DOHH2 (cell line): ENCODE measurements at regions not wholly inside any gene's neighbourhood (a gene's known extent, or its start where the extent isn't known, plus 50 kb on each side); places are given as distances from the start of the nearest gene placed in this dataset.

Experiments used
- H3F3A ChIP-seq: fragments of 200-600 bp; sonication (generic), shearing (Covaris generic); 2 replicates; pipeline ENCODE4 v1.6.0; 2016; ENCODE audit warnings: antibody characterized with exemption, mild to moderate bottlenecking; ENCODE audit not compliant: control insufficient read depth, insufficient read depth
- H3K27ac ChIP-seq: fragments of 200-600 bp; sonication (generic); 2 replicates; pipeline ENCODE4 v1.5.1; 2014; ENCODE audit warnings: low read depth, mild to moderate bottlenecking, low read length, moderate library complexity
- H3K27me3 ChIP-seq: fragments of 200-600 bp; sonication (generic); 2 replicates; pipeline ENCODE4 v1.6.1; 2014; ENCODE audit warnings: mild to moderate bottlenecking, low read length, mixed read lengths; ENCODE audit not compliant: control insufficient read depth
- H3K36me3 ChIP-seq: fragments of 200-600 bp; sonication (generic); 2 replicates; pipeline ENCODE4 v1.6.1; 2014; ENCODE audit warnings: mild to moderate bottlenecking, low read length, moderate library complexity, mixed read lengths; ENCODE audit not compliant: control insufficient read depth
- H3K4me1 ChIP-seq: fragments of 200-600 bp; sonication (generic); 2 replicates; pipeline ENCODE4 v1.6.1; 2014; ENCODE audit warnings: mild to moderate bottlenecking, low read length, mixed read lengths; ENCODE audit not compliant: control insufficient read depth
- H3K4me2 ChIP-seq: fragments of 200-600 bp; sonication (generic); 2 replicates; pipeline ENCODE4 v1.6.0; 2014; ENCODE audit warnings: mild to moderate bottlenecking, low read length, moderate library complexity
- H3K4me3 ChIP-seq: fragments of 200-600 bp; sonication (generic); 2 replicates; pipeline ENCODE4 v1.5.1; 2014; ENCODE audit warnings: mild to moderate bottlenecking, low read length, mixed read lengths
- H3K79me2 ChIP-seq: fragments of 200-600 bp; sonication (generic); 2 replicates; pipeline ENCODE4 v1.6.1; 2014; ENCODE audit warnings: mild to moderate bottlenecking, low read length, mixed read lengths; ENCODE audit not compliant: control insufficient read depth
- H3K9me2 ChIP-seq: fragments of 200-600 bp; sonication (generic); replicated peaks from 2 replicates; pipeline ENCODE4 v1.6.1; 2014; ENCODE audit warnings: mild to moderate bottlenecking, low read length, mixed read lengths; ENCODE audit not compliant: control insufficient read depth
- H3K9me3 ChIP-seq: fragments of 200-600 bp; sonication (generic); 2 replicates; pipeline ENCODE4 v1.6.1; 2014; ENCODE audit warnings: antibody characterized with exemption, low read length, mixed read lengths; ENCODE audit not compliant: control insufficient read depth, insufficient read depth
- H4K20me1 ChIP-seq: fragments of 200-600 bp; sonication (generic); 2 replicates; pipeline ENCODE4 v1.6.0; 2014; ENCODE audit warnings: low read depth, mild to moderate bottlenecking, antibody characterized with exemption, low read length, moderate library complexity; ENCODE audit not compliant: control insufficient read depth, insufficient read depth
- EZH2phosphoT487 ChIP-seq: fragments of 200-600 bp; sonication (generic); IDR thresholded peaks from 2 replicates; pipeline ENCODE4 v1.6.1; 2017; ENCODE audit warnings: borderline replicate concordance, mild to moderate bottlenecking, antibody characterized with exemption, low read length, moderate library complexity, mixed read lengths
- TF ChIP-seq, protein P1 (sequence below): fragments of 200-600 bp; sonication (generic); IDR thresholded peaks from one replicate; pipeline ENCODE4 v1.5.1; 2014; ENCODE audit warnings: antibody characterized with exemption, mild to moderate bottlenecking, low read depth, low read length; ENCODE audit not compliant: poor library complexity, severe bottlenecking

GRCh38 chr7:107233-107632 is 85.1 kb upstream of the FAM20C start:
- Histone ChIP-seq H3F3A (no peaks in the 10 kb centered on the region), H3K27ac (no peak overlapping the region), H3K9me3 (peaks cover 6% of the 10 kb centered on the region; the same call in 1 of the 2 replicates), H3K4me3 (no peak overlapping the region), H3K36me3 (no peaks in the 10 kb centered on the region), H3K4me2 (no peak overlapping the region), H4K20me1 (no peaks in the 10 kb centered on the region), H3K4me1 (no peaks in the 10 kb centered on the region), H3K9me2 (no peaks in the 10 kb centered on the region), H3K27me3 (no peaks in the 10 kb centered on the region), H3K79me2 (no peaks in the 10 kb centered on the region)
- no peak for TF ChIP-seq EZH2phosphoT487
- TF ChIP-seq, protein P1, sequence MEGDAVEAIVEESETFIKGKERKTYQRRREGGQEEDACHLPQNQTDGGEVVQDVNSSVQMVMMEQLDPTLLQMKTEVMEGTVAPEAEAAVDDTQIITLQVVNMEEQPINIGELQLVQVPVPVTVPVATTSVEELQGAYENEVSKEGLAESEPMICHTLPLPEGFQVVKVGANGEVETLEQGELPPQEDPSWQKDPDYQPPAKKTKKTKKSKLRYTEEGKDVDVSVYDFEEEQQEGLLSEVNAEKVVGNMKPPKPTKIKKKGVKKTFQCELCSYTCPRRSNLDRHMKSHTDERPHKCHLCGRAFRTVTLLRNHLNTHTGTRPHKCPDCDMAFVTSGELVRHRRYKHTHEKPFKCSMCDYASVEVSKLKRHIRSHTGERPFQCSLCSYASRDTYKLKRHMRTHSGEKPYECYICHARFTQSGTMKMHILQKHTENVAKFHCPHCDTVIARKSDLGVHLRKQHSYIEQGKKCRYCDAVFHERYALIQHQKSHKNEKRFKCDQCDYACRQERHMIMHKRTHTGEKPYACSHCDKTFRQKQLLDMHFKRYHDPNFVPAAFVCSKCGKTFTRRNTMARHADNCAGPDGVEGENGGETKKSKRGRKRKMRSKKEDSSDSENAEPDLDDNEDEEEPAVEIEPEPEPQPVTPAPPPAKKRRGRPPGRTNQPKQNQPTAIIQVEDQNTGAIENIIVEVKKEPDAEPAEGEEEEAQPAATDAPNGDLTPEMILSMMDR, result no peak

DNA sequence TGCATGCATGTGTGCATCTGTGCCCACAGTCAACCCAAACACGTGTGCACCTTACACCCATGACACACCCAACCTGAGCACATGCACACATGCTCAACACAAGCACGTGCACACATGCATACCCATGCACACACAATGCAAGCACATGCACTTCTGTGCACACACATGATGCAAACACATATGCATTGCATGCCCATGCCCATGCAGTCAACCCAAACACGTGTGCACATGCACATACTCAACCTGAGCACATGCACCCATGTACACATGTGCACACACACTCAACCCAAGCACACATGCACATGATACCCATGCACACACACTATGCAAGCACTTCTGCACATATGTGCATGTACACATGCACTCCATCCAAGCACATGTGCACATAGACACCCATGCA is 84.5 kb upstream of the FAM20C start:
- H3K27me3 ChIP-seq, result no peaks in the 10 kb centered on the region
- H3F3A ChIP-seq, result no peaks in the 10 kb centered on the region
- H3K36me3 ChIP-seq, result no peaks in the 10 kb centered on the region
- no peaks in the 10 kb centered on the region for H4K20me1 ChIP-seq
- no peak overlapping the region for H3K4me2 ChIP-seq
- peaks cover 7% of the 10 kb centered on the region; the same call in 1 of the 2 replicates for H3K9me3 ChIP-seq
- no peak for TF ChIP-seq EZH2phosphoT487
- TF ChIP-seq, protein P1, result no peak
- no peak overlapping the region for H3K4me3 ChIP-seq
- H3K27ac ChIP-seq, result no peak overlapping the region
- no peaks in the 10 kb centered on the region for H3K4me1 ChIP-seq
- H3K79me2 ChIP-seq, result no peaks in the 10 kb centered on the region
- H3K9me2 ChIP-seq, result no peaks in the 10 kb centered on the region

- Histone ChIP-seq H3K4me2 (no peak overlapping the region), H3F3A (no peaks in the 10 kb centered on the region), H3K4me1 (no peaks in the 10 kb centered on the region), H3K36me3 (no peaks in the 10 kb centered on the region), H3K79me2 (no peaks in the 10 kb centered on the region), H3K9me2 (no peaks in the 10 kb centered on the region), H3K9me3 (peaks cover 12% of the 10 kb centered on the region; the same call in 1 of the 2 replicates), H4K20me1 (no peaks in the 10 kb centered on the region), H3K27me3 (no peaks in the 10 kb centered on the region), H3K4me3 (no peak overlapping the region), H3K27ac (no peak overlapping the region)
- TF ChIP-seq, protein P1, result no peak
- no peak for TF ChIP-seq EZH2phosphoT487
These were observed 83.3 kb upstream of the FAM20C start for GRCh38 chr7:109094-109493.
